NCI-H1417 treated with DMSO at 0.1 percent for 48 hours (cell line): ENCODE measurements at regions not wholly inside any gene's neighbourhood (a gene's known extent, or its start where the extent isn't known, plus 50 kb on each side); places are given as distances from the start of the nearest gene placed in this dataset.

ENCODE experiments used
- DNase-seq: peaks from one replicate; lab custom pipeline; 2025; lab: John Stamatoyannopoulos, UW

GRCh38 chr3:83513677-83514076, 1445.1 kb upstream of the CADM2 start:
- DNase-seq, result no peak

GRCh38 chr3:83514130-83514914, 1444.5 kb upstream of the CADM2 start:
- no peak for DNase-seq

GRCh38 chr3:83515123-83515522, 1443.7 kb upstream of the CADM2 start:
- DNase-seq, result no peak

GRCh38 chr3:83523470-83524073, 1435.2 kb upstream of the CADM2 start:
- DNase-seq, result peak; percentile 5

- no peak for DNase-seq
These were observed 1433.9 kb upstream of the CADM2 start for GRCh38 chr3:83524901-83525300.

- no peak for DNase-seq
These were observed 1399.7 kb upstream of the CADM2 start for GRCh38 chr3:83559082-83559481.

GRCh38 chr3:83567935-83568334, 1390.9 kb upstream of the CADM2 start:
- peak; percentile 31 for DNase-seq

- no peak for DNase-seq
These were observed 1377.2 kb upstream of the CADM2 start for GRCh38 chr3:83581546-83581945.

- DNase-seq, result no peak
These were observed 1357.1 kb upstream of the CADM2 start for GRCh38 chr3:83601704-83602103.

GRCh38 chr3:83622526-83622925, 1336.3 kb upstream of the CADM2 start:
- DNase-seq, result no peak

- no peak for DNase-seq
These were observed 1333.5 kb upstream of the CADM2 start for GRCh38 chr3:83625261-83625660.

- no peak for DNase-seq
These were observed 1330.3 kb upstream of the CADM2 start for GRCh38 chr3:83628471-83628870.

- DNase-seq, result no peak
These were observed 1326.3 kb upstream of the CADM2 start for GRCh38 chr3:83632526-83632925.

GRCh38 chr3:83633758-83634157, 1325.0 kb upstream of the CADM2 start:
- no peak for DNase-seq

- DNase-seq, result no peak
These were observed 1309.1 kb upstream of the CADM2 start for GRCh38 chr3:83649692-83650091.

- DNase-seq, result no peak
These were observed 1303.7 kb upstream of the CADM2 start for GRCh38 chr3:83655083-83655482.

- no peak for DNase-seq
These were observed 1296.3 kb upstream of the CADM2 start for GRCh38 chr3:83662381-83662960.

GRCh38 chr3:83670416-83670815, 1288.4 kb upstream of the CADM2 start:
- DNase-seq, result no peak

- no peak for DNase-seq
These were observed 1274.7 kb upstream of the CADM2 start for GRCh38 chr3:83683937-83684598.

- DNase-seq, result no peak
These were observed 1252.1 kb upstream of the CADM2 start for GRCh38 chr3:83706669-83707068.

- no peak for DNase-seq
These were observed 1243.5 kb upstream of the CADM2 start for GRCh38 chr3:83715307-83715706.

- no peak for DNase-seq
These were observed 1229.2 kb upstream of the CADM2 start for GRCh38 chr3:83729576-83729975.

GRCh38 chr3:83734656-83735055, 1224.1 kb upstream of the CADM2 start:
- DNase-seq, result no peak
